ENCODE measurements at regions not wholly inside any gene's neighbourhood (a gene's known extent, or its start where the extent isn't known, plus 50 kb on each side); places are given as distances from the start of the nearest gene placed in this dataset.
"Not testable (repeated sequence)": the region's sequence is repeated elsewhere in the genome, so short reads cannot be mapped to it uniquely, and the experiment has no call there.

- DNase-seq, result no peak
- Histone ChIP-seq H3K4me1 (replicated peaks in 1 of 2) (no peaks in the 10 kb centered on the region), H3K9me3 (replicated peaks in 1 of 3) (no peaks in the 10 kb centered on the region), H3K36me3 (replicated peaks in 1 of 2) (no peaks in the 10 kb centered on the region), H3K27ac (no peak overlapping the region), H3K27me3 (no peaks in the 10 kb centered on the region), H3K4me3 (no peak overlapping the region)
- TF ChIP-seq POLR2A (IDR thresholded peaks at IDR 0.05) (no peak), CTCF (IDR thresholded peaks at IDR 0.05) (no peak)
- intact Hi-C loops (cut with DNase I), result no loop called here
- 53 to 67% (median 58%) methylated on average over 1 of the region's 1 CpG for WGBS, 4 donors
These were observed 193.0 kb upstream of the DPYD start for GRCh38 chr1:98113811-98114210.

DNA sequence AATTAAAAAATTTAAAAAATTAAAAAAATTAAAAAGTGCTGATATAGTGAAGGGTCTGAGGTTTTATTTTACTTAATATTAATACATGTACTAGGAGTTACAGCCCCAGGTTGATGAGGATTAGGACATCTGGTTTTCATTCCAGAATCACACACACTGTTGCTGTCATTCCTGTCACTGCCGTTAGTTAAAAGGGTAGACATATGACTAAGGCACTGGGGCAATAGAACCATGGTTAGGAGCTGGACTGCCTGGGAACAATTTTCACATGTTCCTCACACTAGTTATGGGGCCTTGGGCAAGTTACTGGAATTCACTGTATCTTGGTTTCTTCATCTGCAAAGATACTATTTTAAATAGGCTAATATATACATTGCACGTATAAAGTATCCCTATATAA is 191.8 kb upstream of the DPYD start:
- no peak overlapping the region for H3K4me3 ChIP-seq

DNA sequence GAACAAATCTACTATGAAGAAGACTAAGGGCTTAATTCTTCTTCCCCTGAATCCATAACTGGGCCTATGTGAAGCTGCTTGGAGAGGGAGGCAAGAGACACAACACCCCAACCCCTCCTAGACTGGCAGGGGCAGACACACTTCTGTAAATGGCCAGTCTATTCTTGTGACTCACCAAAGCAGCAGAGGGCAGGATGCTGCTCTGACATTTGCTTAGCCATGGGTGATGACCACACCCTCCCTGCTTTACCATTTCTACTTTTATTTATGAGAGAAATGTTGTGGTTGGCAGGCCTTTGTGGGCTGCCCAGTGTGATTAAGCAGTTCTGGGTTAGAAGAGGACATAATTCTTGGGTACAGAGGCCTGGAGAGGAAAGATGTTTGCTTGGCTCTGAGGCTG is 189.8 kb upstream of the DPYD start:
- TF ChIP-seq CTCF (IDR thresholded peaks at IDR 0.05) (no peak), POLR2A (IDR thresholded peaks at IDR 0.05) (no peak)
- Histone ChIP-seq H3K4me1 (replicated peaks in 1 of 2) (no peaks in the 10 kb centered on the region), H3K36me3 (replicated peaks in 1 of 2) (no peaks in the 10 kb centered on the region), H3K27ac (no peak overlapping the region), H3K9me3 (replicated peaks in 1 of 3) (peaks cover 0 to 7% (median 0%) of the 10 kb centered on the region in 3 donors), H3K27me3 (no peaks in the 10 kb centered on the region), H3K4me3 (no peak overlapping the region)
- intact Hi-C loops (cut with DNase I), result no loop called here
- DNase-seq, result no peak

More for the DNA sequence above, 191.8 kb upstream of the DPYD start:
- Histone ChIP-seq H3K4me1 (replicated peaks in 1 of 2) (no peaks in the 10 kb centered on the region), H3K36me3 (replicated peaks in 1 of 2) (no peaks in the 10 kb centered on the region), H3K27me3 (no peaks in the 10 kb centered on the region), H3K27ac (no peak overlapping the region), H3K9me3 (replicated peaks in 1 of 3) (peaks cover 0 to under 1% (median 0%) of the 10 kb centered on the region in 3 donors)
- TF ChIP-seq POLR2A (IDR thresholded peaks at IDR 0.05) (no peak), CTCF (IDR thresholded peaks at IDR 0.05) (no peak)
- DNase-seq, result no peak
- intact Hi-C loops (cut with DNase I), result no loop called here
- 75 to 83% (median 81%) methylated on average over 2 of the region's 2 CpGs for WGBS, 4 donors

GRCh38 chr1:98108378-98108777 is 187.5 kb upstream of the DPYD start:
- H3K27ac ChIP-seq; H3K27me3 ChIP-seq; intact Hi-C loops (cut with DNase I); H3K9me3 ChIP-seq (replicated peaks in 1 of 3); H3K4me1 ChIP-seq (replicated peaks in 1 of 2); H3K36me3 ChIP-seq (replicated peaks in 1 of 2); DNase-seq; H3K4me3 ChIP-seq: not testable (repeated sequence)
- WGBS, 4 donors, result 36 to 95% (median 78%) methylated on average over 1 of the region's 1 CpG

DNA sequence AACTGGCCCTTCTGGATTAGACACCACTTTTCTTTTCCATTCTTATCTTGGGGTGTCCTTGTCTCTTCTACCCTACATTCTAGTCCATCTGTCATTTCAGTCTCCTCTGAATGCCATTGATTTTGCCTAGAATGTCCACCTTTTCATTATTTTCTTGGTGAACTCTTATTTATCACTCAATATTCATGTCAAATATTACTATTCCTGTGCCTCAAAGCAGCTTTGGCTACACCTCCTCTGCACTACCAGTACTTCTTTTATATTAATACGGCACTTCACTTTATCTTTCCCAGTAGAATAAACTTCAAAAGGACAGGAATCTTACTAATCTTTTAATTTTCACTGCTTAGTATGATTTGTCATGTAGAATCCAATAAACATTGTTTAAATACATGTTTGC is 186.4 kb upstream of the DPYD start:
- intact Hi-C loops (cut with DNase I), result no loop called here

More for the DNA sequence above, 186.4 kb upstream of the DPYD start:
- Histone ChIP-seq H3K4me3 (no peak overlapping the region), H3K27ac (no peak overlapping the region), H3K4me1 (replicated peaks in 1 of 2) (no peaks in the 10 kb centered on the region), H3K36me3 (replicated peaks in 1 of 2) (no peaks in the 10 kb centered on the region), H3K9me3 (replicated peaks in 1 of 3) (peaks cover 0 to 7% (median 0%) of the 10 kb centered on the region in 3 donors), H3K27me3 (no peaks in the 10 kb centered on the region)
- DNase-seq, result no peak
- TF ChIP-seq CTCF (IDR thresholded peaks at IDR 0.05) (no peak), POLR2A (IDR thresholded peaks at IDR 0.05) (no peak)
- WGBS, 4 donors, result 78 to 85% (median 83%) methylated on average over 1 of the region's 1 CpG

Data from adrenal gland (tissue), 9 donors.